Thymus (tissue), 11 donors: ENCODE measurements at regions not wholly inside any gene's neighbourhood (a gene's known extent, or its start where the extent isn't known, plus 50 kb on each side); places are given as distances from the start of the nearest gene placed in this dataset.

Experiments used
- DNase-seq, 9 donors: peaks; one replicate each; pipeline ENCODE4 v3.0.0-alpha.2; 2013; ENCODE audit warnings: low spot score in 9 of 9, low read depth in 6 of 9, missing footprints in 1 of 9
- H3K27ac ChIP-seq, 2 donors: one replicate each; pipeline ENCODE4 v1.5.1; 2013; ENCODE audit warnings: control low read depth in 1 of 2, low read depth in 1 of 2, low read length in 1 of 2, mild to moderate bottlenecking in 1 of 2, moderate library complexity in 1 of 2
- H3K27me3 ChIP-seq, 2 donors: one replicate each; pipeline ENCODE4 v1.5.1; 2013; ENCODE audit warnings: low read length in 1 of 2; ENCODE audit not compliant: control insufficient read depth in 2 of 2, insufficient read depth in 1 of 2
- H3K36me3 ChIP-seq, 2 donors: one replicate each; pipeline ENCODE4 v1.5.1; 2013; ENCODE audit warnings: low read length in 1 of 2, mild to moderate bottlenecking in 1 of 2, moderate library complexity in 1 of 2; ENCODE audit not compliant: control insufficient read depth in 2 of 2, insufficient read depth in 2 of 2
- H3K4me1 ChIP-seq, 2 donors: one replicate each; pipeline ENCODE4 v1.5.1; 2013; ENCODE audit warnings: low read length in 2 of 2; ENCODE audit not compliant: control insufficient read depth in 2 of 2, insufficient read depth in 2 of 2
- H3K4me3 ChIP-seq, 2 donors: one replicate each; pipeline ENCODE4 v1.5.1; 2013; ENCODE audit warnings: low read length in 2 of 2, control low read depth in 1 of 2, mild to moderate bottlenecking in 1 of 2
- H3K9me3 ChIP-seq, 2 donors: one replicate each; pipeline ENCODE4 v1.5.1; 2013; ENCODE audit warnings: low read length in 1 of 2, mild to moderate bottlenecking in 1 of 2; ENCODE audit not compliant: control insufficient read depth in 2 of 2, insufficient read depth in 1 of 2
- WGBS: extraction: QIAGEN DNeasy Blood & Tissue Kit; methylation state at CpG from one replicate; pipeline ENCODE4 v1.1.7; 2013; 5-methylcytosine and 5-hydroxymethylcytosine counted together
- donor health status: healthy.

DNA sequence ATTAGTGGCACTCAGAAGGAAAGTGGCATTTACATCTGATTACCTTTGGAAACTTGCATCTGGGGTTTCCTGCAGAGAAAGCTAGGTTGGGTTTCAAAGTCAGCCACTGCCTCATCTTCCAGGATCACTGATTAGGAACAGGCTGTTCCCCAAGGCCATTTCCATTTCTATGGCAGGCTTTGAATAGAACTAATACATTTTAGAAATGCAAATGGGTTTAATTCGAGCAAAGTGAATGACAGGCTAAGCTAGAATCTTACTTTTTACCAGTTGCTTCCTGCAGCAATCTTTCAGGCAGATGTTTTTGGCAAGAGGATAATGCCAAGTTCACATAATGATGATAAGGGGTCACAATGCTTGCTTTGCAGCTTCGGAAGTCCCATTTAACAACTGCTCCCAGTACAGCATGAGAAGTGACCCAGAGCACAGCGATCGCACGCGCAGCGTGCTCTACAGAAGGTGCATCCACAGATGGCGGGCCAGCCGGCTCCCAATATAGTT, 336.7 kb downstream of the LPIN1 start:
- no peak overlapping the region for H3K27ac ChIP-seq
- H3K9me3 ChIP-seq = no peaks in the 10 kb centered on the region
- 97% methylated on average over 9 of the region's 9 CpGs for WGBS
- no peaks in the 10 kb centered on the region for H3K27me3 ChIP-seq
- DNase-seq = no peak
- no peaks in the 10 kb centered on the region for H3K36me3 ChIP-seq
- H3K4me3 ChIP-seq = no peak overlapping the region
- H3K4me1 ChIP-seq = no peaks in the 10 kb centered on the region

DNA sequence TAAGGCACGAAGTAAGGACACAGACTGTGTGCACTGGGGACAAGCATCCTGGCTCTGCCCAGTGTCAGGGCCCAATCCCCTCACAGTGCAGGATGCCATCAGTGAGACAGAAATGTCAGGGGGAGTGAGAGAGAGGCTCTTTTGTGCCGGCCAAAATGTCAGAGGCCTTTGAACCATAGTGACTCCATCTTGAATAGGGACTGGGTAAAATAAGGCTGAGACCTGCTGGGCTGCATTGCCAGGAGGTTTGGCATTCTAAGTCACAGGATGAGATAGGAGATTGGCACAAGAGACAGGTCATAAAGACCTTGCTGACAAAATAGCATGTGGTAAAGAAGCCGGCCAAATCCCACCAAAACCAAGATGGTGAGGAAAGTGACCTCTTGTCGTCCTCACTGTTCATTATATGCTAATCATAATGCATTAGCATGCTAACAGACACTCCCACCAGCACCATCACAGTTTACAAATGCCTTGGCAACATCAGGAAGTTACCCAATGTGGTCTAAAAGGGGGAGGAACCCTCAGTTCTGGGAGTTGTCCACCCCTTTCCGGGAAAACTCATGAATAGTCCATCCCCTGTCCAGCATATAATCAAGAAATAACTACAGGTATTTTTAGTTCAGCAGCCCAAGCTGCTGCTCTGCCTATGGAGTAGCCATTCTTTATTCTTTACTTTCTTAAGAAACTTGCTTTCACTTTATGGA, 337.4 kb downstream of the LPIN1 start:
- Histone ChIP-seq H3K4me1 (no peaks in the 10 kb centered on the region), H3K4me3 (no peak overlapping the region), H3K27me3 (no peaks in the 10 kb centered on the region), H3K9me3 (no peaks in the 10 kb centered on the region), H3K27ac (no peak overlapping the region), H3K36me3 (no peaks in the 10 kb centered on the region)
- DNase-seq = no peak
- WGBS = 94% methylated on average over 5 of the region's 5 CpGs

DNA sequence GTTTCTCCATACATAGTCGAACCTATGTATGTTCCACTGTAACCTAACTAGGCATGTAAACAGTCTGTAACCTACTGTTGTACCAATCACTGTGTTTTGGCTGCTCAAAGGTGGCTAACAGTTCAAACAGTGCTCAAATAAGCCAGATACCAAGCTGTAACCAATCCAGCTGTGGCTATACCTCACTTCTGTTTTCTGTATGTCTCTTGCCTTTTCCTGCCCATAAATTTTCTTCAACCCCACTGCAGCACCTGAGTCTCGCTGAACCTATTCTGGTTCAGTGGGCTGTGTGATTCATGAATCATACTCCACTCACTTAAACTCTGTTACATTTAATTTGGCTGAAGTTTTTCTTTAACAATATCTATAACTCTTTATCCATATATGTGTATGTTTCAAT, 340.7 kb downstream of the LPIN1 start:
- DNase-seq = no peak
- H3K27me3 ChIP-seq = no peaks in the 10 kb centered on the region
- no peaks in the 10 kb centered on the region for H3K9me3 ChIP-seq
- H3K4me3 ChIP-seq = no peak overlapping the region
- H3K27ac ChIP-seq = no peak overlapping the region
- H3K4me1 ChIP-seq = no peaks in the 10 kb centered on the region
- 24% methylated on average over 2 of the region's 2 CpGs for WGBS
- no peaks in the 10 kb centered on the region for H3K36me3 ChIP-seq

DNA sequence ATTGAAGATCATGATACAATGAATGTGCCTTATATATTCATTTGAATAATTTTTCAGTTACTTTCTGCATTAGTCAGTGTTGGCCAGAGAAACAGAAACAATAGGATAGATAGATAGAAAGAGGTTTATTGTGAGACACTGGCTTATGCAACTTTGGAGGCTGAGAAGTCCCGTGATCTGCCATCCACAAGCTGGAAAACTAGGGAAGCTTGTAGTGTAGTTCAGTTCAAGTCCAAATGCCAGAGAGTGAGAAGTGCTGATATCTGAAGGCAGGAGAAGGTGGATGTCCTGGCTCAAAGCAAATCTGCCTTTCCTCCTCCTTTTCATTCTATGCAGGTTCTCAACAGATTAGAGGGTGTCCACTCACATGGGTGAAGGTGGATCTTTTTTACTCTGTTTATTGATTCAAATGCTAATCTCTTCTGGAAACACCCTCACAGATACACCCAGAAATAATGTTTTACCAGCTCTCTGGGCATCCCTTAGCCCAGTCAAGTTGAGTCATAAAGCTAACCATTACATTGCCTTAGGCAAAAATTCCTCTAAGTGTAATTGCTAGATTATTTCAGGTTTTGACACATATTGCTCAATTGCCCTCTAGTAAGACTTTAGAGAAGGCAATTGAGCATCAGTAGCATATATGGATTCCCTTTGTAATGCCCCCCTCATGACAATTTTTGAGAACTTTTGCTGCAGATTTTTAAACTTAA, 341.4 kb downstream of the LPIN1 start:
- Histone ChIP-seq H3K4me3 (no peak overlapping the region), H3K9me3 (no peaks in the 10 kb centered on the region), H3K27me3 (no peaks in the 10 kb centered on the region), H3K4me1 (no peaks in the 10 kb centered on the region), H3K27ac (no peak overlapping the region), H3K36me3 (no peaks in the 10 kb centered on the region)
- DNase-seq = no peak
- 98% methylated on average over 1 of the region's 1 CpG for WGBS

DNA sequence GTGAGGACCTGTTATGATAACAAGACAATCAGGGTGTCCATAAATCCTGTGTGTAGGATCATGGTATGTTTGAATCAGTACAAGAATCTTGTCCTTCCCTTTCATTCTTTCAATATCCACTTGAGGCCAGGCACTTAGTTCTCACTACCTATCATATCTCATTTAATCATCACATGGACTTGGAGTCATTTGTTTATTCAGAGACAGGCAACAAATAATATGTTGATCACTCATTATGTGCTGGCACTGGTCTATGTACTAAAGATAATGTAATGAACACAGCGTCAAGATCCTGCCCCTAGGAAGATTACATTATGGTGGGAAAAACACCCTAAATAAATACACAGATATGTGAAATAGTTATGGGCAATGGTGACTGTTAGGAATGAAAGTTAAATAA, 342.6 kb downstream of the LPIN1 start:
- H3K27ac ChIP-seq = no peak overlapping the region
- H3K27me3 ChIP-seq = no peaks in the 10 kb centered on the region
- H3K4me1 ChIP-seq = no peaks in the 10 kb centered on the region
- no peaks in the 10 kb centered on the region for H3K36me3 ChIP-seq
- 99% methylated on average over 1 of the region's 1 CpG for WGBS
- DNase-seq = no peak
- H3K4me3 ChIP-seq = no peak overlapping the region
- H3K9me3 ChIP-seq = no peaks in the 10 kb centered on the region

DNA sequence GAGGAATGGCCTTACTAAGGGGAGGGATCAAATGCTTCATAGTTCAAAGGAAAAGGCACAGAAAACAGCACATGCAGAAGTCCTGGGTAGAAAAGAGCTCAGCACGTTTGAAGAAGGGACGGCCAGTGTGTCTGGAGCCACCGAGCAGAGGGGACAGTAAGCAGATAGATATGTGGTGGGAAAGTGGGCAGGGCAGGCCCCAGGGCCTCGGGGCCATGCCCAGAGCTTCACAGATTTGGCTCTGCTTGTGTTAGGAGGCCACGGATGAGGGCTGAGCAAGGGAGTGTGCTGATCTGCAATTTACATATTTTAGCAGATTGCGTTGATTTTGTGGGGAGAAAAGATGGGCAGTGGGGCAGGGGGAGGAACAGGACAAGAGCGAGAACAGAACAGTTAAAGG, 343.1 kb downstream of the LPIN1 start:
- Histone ChIP-seq H3K9me3 (no peaks in the 10 kb centered on the region), H3K36me3 (no peaks in the 10 kb centered on the region), H3K27ac (no peak overlapping the region), H3K4me1 (no peaks in the 10 kb centered on the region), H3K4me3 (no peak overlapping the region), H3K27me3 (no peaks in the 10 kb centered on the region)
- 93% methylated on average over 7 of the region's 7 CpGs for WGBS
- DNase-seq = no peak

DNA sequence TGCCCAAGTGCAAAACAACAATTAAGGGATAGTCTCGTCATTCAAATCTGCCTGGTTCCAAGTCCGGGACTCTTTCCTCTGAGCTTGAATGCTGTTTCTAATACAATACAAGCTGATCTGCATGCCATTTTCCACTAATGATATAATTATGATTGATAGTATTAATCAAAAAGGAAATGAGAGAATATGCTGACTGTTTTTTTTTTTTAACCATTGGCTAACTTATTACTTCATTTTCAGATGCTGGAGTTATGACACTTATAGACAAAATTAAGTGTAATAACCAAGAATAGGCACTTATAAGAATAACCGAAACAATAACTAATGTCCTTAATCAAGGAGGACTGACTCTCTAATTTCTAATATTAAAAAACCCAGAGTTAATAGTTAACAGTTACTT, 343.6 kb downstream of the LPIN1 start:
- H3K4me1 ChIP-seq = no peaks in the 10 kb centered on the region
- H3K36me3 ChIP-seq = no peaks in the 10 kb centered on the region
- no peaks in the 10 kb centered on the region for H3K9me3 ChIP-seq
- DNase-seq = no peak
- no peaks in the 10 kb centered on the region for H3K27me3 ChIP-seq
- 97% methylated on average over 3 of the region's 3 CpGs for WGBS
- no peak overlapping the region for H3K4me3 ChIP-seq
- no peak overlapping the region for H3K27ac ChIP-seq

DNA sequence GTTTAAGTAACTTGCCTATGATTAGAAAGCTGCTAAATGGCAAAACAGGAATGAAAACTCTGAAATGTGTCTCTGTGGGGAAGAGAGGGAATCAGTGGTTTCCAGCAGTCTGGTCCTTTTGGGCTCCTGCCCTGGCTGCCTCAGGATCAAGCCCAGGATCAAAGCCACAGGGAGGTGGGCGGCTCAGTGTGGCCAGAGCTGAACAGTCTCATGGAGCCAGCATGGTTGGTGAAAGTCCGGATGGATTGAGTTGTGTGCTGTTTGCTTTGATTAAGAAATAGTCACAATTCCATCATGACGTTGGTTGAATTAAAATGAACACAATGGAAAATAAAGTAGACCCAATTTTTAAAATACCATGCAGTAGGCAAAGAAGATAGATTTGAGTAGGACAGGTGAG, 344.2 kb downstream of the LPIN1 start:
- Histone ChIP-seq H3K4me3 (no peak overlapping the region), H3K4me1 (no peaks in the 10 kb centered on the region), H3K9me3 (no peaks in the 10 kb centered on the region), H3K27ac (no peak overlapping the region), H3K36me3 (no peaks in the 10 kb centered on the region), H3K27me3 (no peaks in the 10 kb centered on the region)
- 97% methylated on average over 3 of the region's 3 CpGs for WGBS
- DNase-seq = no peak

DNA sequence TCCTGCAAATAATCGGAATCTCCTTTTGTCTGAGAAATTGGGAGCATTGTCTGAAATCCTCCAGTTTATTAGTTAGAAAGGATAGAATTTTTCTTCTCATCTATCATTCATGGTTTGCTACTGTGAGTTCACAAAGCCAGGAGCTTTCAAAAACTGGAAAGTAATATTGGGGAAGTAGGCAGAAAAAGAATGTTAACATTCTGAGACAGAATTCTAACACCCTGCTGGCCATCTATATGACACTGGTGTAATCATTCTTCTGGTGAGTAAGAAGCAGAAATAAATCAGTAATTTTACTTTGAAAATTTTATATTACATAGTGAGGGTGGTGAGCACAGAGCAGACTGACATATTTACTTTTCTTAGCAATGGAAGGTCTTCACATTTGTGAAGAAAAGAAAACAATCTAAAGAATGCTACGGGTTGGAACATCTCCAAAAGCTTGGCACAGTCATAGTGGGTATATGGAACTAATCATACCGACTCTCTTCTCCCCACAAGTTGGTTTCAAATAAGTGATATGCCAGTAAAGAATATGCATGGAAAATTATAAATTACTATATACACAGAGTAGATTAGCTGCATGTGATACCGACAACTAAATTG, 344.9 kb downstream of the LPIN1 start:
- H3K27me3 ChIP-seq = no peaks in the 10 kb centered on the region
- no peaks in the 10 kb centered on the region for H3K9me3 ChIP-seq
- H3K4me1 ChIP-seq = no peaks in the 10 kb centered on the region
- 95% methylated on average over 4 of the region's 4 CpGs for WGBS
- H3K36me3 ChIP-seq = no peaks in the 10 kb centered on the region
- H3K27ac ChIP-seq = no peak overlapping the region
- H3K4me3 ChIP-seq = no peak overlapping the region
- DNase-seq = no peak
